Brain microvascular endothelial cell (primary cell): ENCODE measurements at regions not wholly inside any gene's neighbourhood (a gene's known extent, or its start where the extent isn't known, plus 50 kb on each side); places are given as distances from the start of the nearest gene placed in this dataset.

Source experiments
- DNase-seq: peaks from one replicate; pipeline ENCODE4 v3.0.0-alpha.2; 2020
- H3K27ac ChIP-seq: fragments of 250-450 bp; sonication (Bioruptor Pico); 2 replicates; pipeline ENCODE4 v1.5.1; 2020; ENCODE audit warnings: mild to moderate bottlenecking, moderate library complexity
- H3K27me3 ChIP-seq: fragments of 250-450 bp; sonication (Bioruptor Pico); replicated peaks from 2 replicates; pipeline ENCODE4 v1.5.1; 2020; ENCODE audit warnings: mild to moderate bottlenecking
- H3K36me3 ChIP-seq: fragments of 250-450 bp; sonication (Bioruptor Pico); replicated peaks from 2 replicates; pipeline ENCODE4 v1.5.1; 2020; ENCODE audit warnings: mild to moderate bottlenecking
- H3K4me3 ChIP-seq: 2 replicates; pipeline ENCODE4 v1.5.1; 2011; ENCODE audit warnings: low read depth, mild to moderate bottlenecking, control low read depth, low read length, moderate library complexity
- CTCF ChIP-seq: IDR thresholded peaks from 2 replicates; pipeline ENCODE4 v1.5.1; 2011; ENCODE audit warnings: low read depth, mild to moderate bottlenecking, moderate library complexity, low read length, control low read depth, inconsistent platforms; ENCODE audit errors: missing control alignments
- in situ Hi-C: cut with HindIII; loops from 2 replicates; pipeline ENCODE4 v1.10.0; 2017; ENCODE audit warnings: low sequenced_read_pairs, low pct_ligation_motif_present

- peak overlapping the region; percentile 22 for H3K4me3 ChIP-seq
- no peak for TF ChIP-seq CTCF
- H3K27me3 ChIP-seq = no peaks in the 10 kb centered on the region
- H3K36me3 ChIP-seq = peaks cover 56% of the 10 kb centered on the region
- DNase-seq = no peak
- in situ Hi-C loops = no loop called here
- H3K27ac ChIP-seq = peak overlapping the region; percentile 94
These were observed 172.6 kb upstream of the KLF14 start for GRCh38 chr7:130906575-130906974.

- H3K36me3 ChIP-seq = peaks cover 51% of the 10 kb centered on the region
- no peaks in the 10 kb centered on the region for H3K27me3 ChIP-seq
- no peak for TF ChIP-seq CTCF
- peak overlapping the region; percentile 94 for H3K27ac ChIP-seq
- in situ Hi-C loops = no loop called here
- H3K4me3 ChIP-seq = no peak overlapping the region
- no peak for DNase-seq
These were observed 173.4 kb upstream of the KLF14 start for GRCh38 chr7:130907439-130907838.

GRCh38 chr7:130908345-130909160 lies 174.5 kb upstream of the KLF14 start:
- TF ChIP-seq CTCF = no peak
- in situ Hi-C loops = no loop called here
- H3K27ac ChIP-seq = peak overlapping the region; percentile 96
- H3K4me3 ChIP-seq = peak overlapping the region; percentile 74
- H3K27me3 ChIP-seq = no peaks in the 10 kb centered on the region
- DNase-seq = no peak
- H3K36me3 ChIP-seq = peaks cover 42% of the 10 kb centered on the region

- Histone ChIP-seq H3K36me3 (peaks cover 42% of the 10 kb centered on the region), H3K27me3 (no peaks in the 10 kb centered on the region), H3K4me3 (peak overlapping the region; percentile 74), H3K27ac (peak overlapping the region; percentile 96)
- in situ Hi-C loops = no loop called here
- no peak for DNase-seq
- no peak for TF ChIP-seq CTCF
These were observed 175.3 kb upstream of the KLF14 start for GRCh38 chr7:130909161-130909836.

GRCh38 chr7:130909881-130910672 lies 176.1 kb upstream of the KLF14 start:
- H3K27ac ChIP-seq = peak overlapping the region; percentile 96
- in situ Hi-C loops = no loop called here
- no peak for DNase-seq
- H3K36me3 ChIP-seq = peaks cover 42% of the 10 kb centered on the region
- H3K27me3 ChIP-seq = no peaks in the 10 kb centered on the region
- no peak for TF ChIP-seq CTCF
- H3K4me3 ChIP-seq = peak overlapping the region; percentile 74
